ENCODE measurements at regions not wholly inside any gene's neighbourhood (a gene's known extent, or its start where the extent isn't known, plus 50 kb on each side); places are given as distances from the start of the nearest gene placed in this dataset.

DNA sequence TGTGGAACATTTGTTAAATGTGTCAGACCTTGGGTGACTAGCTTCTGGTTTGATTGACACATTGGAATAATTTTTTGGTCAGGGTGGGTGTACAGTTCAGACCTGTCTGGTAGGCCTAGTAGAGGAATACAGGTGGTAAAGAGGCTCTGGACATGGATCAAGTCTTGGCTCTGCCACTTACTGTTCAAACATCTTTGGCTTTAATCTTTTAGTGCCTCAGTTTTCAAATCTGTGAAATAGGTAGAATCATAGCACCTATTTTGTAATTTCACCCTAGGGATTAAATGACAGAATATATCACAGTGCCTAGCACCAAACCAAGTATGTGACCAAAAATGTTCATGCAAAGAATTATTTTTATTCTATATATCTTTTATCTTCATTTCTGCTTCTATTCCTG, 340.4 kb downstream of the RPS6KC1 start:
- Histone ChIP-seq H3K4me3 (no peak overlapping the region), H3K4me1 (no peaks in the 10 kb centered on the region), H3K27me3 (peaks cover 4% of the 10 kb centered on the region), H3K27ac (no peak overlapping the region), H3K36me3 (no peaks in the 10 kb centered on the region), H3K9me3 (no peaks in the 10 kb centered on the region)
- no peak for DNase-seq (ENCODE audit: low spot score in 2 of 2)
- TF ChIP-seq POLR2A (IDR thresholded peaks at IDR 0.05) (no peak), POLR2AphosphoS5 (IDR thresholded peaks at IDR 0.05) (no peak), EP300 (IDR thresholded peaks at IDR 0.05) (no peak)
- TF ChIP-seq, protein P1, sequence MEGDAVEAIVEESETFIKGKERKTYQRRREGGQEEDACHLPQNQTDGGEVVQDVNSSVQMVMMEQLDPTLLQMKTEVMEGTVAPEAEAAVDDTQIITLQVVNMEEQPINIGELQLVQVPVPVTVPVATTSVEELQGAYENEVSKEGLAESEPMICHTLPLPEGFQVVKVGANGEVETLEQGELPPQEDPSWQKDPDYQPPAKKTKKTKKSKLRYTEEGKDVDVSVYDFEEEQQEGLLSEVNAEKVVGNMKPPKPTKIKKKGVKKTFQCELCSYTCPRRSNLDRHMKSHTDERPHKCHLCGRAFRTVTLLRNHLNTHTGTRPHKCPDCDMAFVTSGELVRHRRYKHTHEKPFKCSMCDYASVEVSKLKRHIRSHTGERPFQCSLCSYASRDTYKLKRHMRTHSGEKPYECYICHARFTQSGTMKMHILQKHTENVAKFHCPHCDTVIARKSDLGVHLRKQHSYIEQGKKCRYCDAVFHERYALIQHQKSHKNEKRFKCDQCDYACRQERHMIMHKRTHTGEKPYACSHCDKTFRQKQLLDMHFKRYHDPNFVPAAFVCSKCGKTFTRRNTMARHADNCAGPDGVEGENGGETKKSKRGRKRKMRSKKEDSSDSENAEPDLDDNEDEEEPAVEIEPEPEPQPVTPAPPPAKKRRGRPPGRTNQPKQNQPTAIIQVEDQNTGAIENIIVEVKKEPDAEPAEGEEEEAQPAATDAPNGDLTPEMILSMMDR (IDR thresholded peaks at IDR 0.05) = no peak

DNA sequence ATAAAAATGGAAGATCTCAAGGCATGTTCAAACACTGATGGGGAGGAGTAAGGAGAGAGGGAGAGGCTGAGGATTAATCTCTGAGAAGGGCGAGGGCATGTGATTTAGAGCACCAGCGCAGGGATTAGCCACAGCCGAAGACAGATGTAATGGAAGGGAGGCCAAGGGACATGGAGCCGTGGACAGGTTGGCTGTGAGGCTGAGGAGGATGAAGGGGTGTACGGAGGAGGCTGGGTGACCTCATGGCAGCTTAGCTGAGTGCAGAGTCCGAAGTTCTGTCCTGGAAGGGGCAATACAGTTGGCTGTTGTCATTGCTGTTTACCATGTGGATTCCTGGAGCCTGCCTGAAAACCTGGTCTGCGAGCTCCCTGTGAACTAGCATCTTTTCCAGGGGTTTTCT, 342.8 kb downstream of the RPS6KC1 start:
- Histone ChIP-seq H3K27ac (no peak overlapping the region), H3K9me3 (no peaks in the 10 kb centered on the region), H3K36me3 (no peaks in the 10 kb centered on the region), H3K4me1 (no peaks in the 10 kb centered on the region), H3K27me3 (peaks cover 4% of the 10 kb centered on the region), H3K4me3 (no peak overlapping the region)
- TF ChIP-seq EP300 (IDR thresholded peaks at IDR 0.05) (no peak), POLR2A (IDR thresholded peaks at IDR 0.05) (no peak), POLR2AphosphoS5 (IDR thresholded peaks at IDR 0.05) (no peak)
- TF ChIP-seq, protein P1 (IDR thresholded peaks at IDR 0.05) = no peak
- no peak for DNase-seq (ENCODE audit: low spot score in 2 of 2)
- 92% methylated on average over 7 of the region's 7 CpGs for WGBS

DNA sequence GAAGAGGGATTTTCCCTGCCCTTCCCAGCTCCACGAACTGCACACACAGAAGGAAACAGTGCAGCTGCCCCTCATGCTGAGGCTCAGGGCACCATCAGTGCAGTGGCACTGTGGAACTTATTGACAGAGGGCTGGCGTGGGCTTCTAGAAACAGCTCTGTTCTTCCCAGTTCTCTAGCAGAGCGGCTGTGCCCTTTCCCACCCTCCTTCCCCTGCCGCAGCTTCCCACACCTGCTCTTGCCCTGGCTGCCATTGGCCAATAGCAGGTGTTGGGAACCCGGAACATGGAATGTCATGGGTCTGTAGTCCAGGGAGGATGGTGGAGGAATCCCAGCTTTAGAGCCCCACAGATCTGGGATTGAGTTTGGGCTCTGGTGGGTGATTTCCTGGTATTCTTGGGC, 343.8 kb downstream of the RPS6KC1 start:
- no peak for TF ChIP-seq POLR2A (IDR thresholded peaks at IDR 0.05)
- TF ChIP-seq, protein P1 (IDR thresholded peaks at IDR 0.05) = no peak
- TF ChIP-seq EP300 (IDR thresholded peaks at IDR 0.05) = no peak
- no peak for TF ChIP-seq POLR2AphosphoS5 (IDR thresholded peaks at IDR 0.05)
- Histone ChIP-seq H3K4me3 (no peak overlapping the region), H3K9me3 (no peaks in the 10 kb centered on the region), H3K27ac (no peak overlapping the region), H3K36me3 (no peaks in the 10 kb centered on the region), H3K4me1 (peaks cover 4% of the 10 kb centered on the region), H3K27me3 (peaks cover 4% of the 10 kb centered on the region)
- DNase-seq (ENCODE audit: low spot score in 2 of 2) = no peak
- WGBS = 86% methylated on average over 5 of the region's 5 CpGs

DNA sequence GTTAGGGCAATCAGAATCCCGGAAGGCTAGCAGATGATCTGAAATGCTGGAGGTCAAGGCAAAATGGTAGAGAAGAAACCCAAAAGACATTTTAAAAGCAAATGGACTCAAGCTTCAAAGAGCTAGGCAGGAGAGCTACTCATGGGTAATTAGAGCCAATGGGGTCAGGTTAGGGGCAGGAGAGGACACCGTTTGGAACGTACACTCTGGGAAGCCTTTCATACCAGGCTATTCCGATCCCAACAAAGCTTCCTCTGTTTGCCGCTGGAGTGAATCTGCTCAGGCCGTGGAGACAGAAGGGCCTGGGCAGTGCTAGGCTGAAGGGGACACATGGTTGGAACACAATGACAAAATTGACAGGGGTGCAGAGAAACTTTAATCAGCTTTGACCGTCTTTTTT, 346.6 kb downstream of the RPS6KC1 start:
- WGBS = 77% methylated on average over 7 of the region's 7 CpGs
- H3K4me3 ChIP-seq = no peak overlapping the region
- no peak overlapping the region for H3K27ac ChIP-seq
- DNase-seq (ENCODE audit: low spot score in 2 of 2) = no peak
- H3K36me3 ChIP-seq = no peaks in the 10 kb centered on the region
- TF ChIP-seq EP300 (IDR thresholded peaks at IDR 0.05) (no peak), POLR2AphosphoS5 (IDR thresholded peaks at IDR 0.05) (no peak), POLR2A (IDR thresholded peaks at IDR 0.05) (no peak)
- TF ChIP-seq, protein P1 (IDR thresholded peaks at IDR 0.05) = no peak
- peaks cover 4% of the 10 kb centered on the region for H3K27me3 ChIP-seq
- peaks cover 6% of the 10 kb centered on the region for H3K4me1 ChIP-seq
- H3K9me3 ChIP-seq = no peaks in the 10 kb centered on the region

DNA sequence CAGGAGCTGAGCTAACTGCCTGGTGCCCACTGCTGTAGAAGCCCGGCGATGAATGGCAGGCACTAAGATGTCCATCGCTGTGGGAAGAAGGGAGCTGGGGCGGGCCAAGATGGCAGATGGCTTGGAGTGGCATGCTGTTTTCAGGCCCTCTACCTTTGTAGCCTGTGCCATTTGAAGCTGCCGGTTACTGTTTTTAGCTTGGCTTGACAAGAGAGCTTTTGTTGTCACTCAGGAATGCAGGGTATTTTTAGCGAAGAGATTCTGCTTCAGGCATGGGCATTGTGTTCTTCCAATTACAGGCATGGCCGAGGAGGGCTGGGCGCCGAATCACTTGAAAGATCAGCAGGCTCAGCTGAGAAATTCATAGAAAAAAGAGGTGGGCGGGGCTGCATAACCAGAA, 348.7 kb downstream of the RPS6KC1 start:
- WGBS = 40% methylated on average over 10 of the region's 10 CpGs

More for the DNA sequence above, 348.7 kb downstream of the RPS6KC1 start:
- Histone ChIP-seq H3K36me3 (no peaks in the 10 kb centered on the region), H3K4me1 (peaks cover 6% of the 10 kb centered on the region), H3K4me3 (no peak overlapping the region), H3K9me3 (no peaks in the 10 kb centered on the region), H3K27ac (no peak overlapping the region), H3K27me3 (peaks cover 4% of the 10 kb centered on the region)
- DNase-seq (ENCODE audit: low spot score in 2 of 2) = no peak
- no peak for TF ChIP-seq EP300 (IDR thresholded peaks at IDR 0.05)
- no peak for TF ChIP-seq POLR2A (IDR thresholded peaks at IDR 0.05)
- TF ChIP-seq POLR2AphosphoS5 (IDR thresholded peaks at IDR 0.05) = no peak
- TF ChIP-seq, protein P1 (IDR thresholded peaks at IDR 0.05) = no peak
